ENCODE measurements at regions not wholly inside any gene's neighbourhood (a gene's known extent, or its start where the extent isn't known, plus 50 kb on each side); places are given as distances from the start of the nearest gene placed in this dataset.
"Not testable (repeated sequence)": the region's sequence is repeated elsewhere in the genome, so short reads cannot be mapped to it uniquely, and the experiment has no call there.

DNA sequence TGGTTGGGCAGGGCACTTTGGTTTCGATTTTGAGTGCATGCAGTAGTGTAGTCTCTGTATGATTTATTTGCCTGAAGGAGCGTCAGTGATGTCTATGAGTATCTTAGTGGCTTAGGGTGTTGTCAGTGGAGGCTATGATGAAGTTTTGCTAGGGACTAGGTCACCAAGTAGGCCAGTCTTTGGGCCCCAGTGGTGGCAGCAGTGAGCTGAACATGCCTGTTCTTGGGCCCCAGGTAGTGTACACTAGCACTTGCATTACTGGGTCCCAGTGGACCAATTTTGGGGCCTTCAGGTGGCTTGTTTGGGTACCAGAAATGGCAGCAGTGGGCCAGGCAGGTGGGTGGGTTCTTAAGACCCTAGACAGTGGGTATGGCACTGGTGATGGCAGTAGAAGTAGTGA lies 598.7 kb upstream of the SPRY2 start:
- Histone ChIP-seq H3K27ac (ENCODE audit: insufficient read depth in 1 of 2, low read depth in 1 of 2, low read length in 2 of 2, poor library complexity in 1 of 2, severe bottlenecking in 2 of 2) (no peak overlapping the region), H3K27me3 (replicated peaks in 2 of 5; ENCODE audit: control insufficient read depth in 4 of 5, insufficient read depth in 5 of 5, low read length in 4 of 5) (no peaks in the 10 kb centered on the region), H3K4me3 (ENCODE audit: control insufficient read depth in 1 of 7, extremely low read depth in 1 of 7, insufficient read depth in 4 of 7, low read depth in 2 of 7, low read length in 6 of 7) (no peak overlapping the region), H3K36me3 (ENCODE audit: control insufficient read depth in 4 of 4, insufficient read depth in 4 of 4, low read length in 3 of 4) (no peaks in the 10 kb centered on the region), H3K9me3 (ENCODE audit: control extremely low read depth in 1 of 5, control insufficient read depth in 4 of 5, insufficient read depth in 2 of 5, low read depth in 1 of 5, low read length in 4 of 5) (no peaks in the 10 kb centered on the region), H3K4me1 (ENCODE audit: control extremely low read depth in 1 of 4, control insufficient read depth in 4 of 4, insufficient read depth in 4 of 4, low read length in 3 of 4) (no peaks in the 10 kb centered on the region)
- no peak for DNase-seq
- POLR2A ChIA-PET, result no interaction called here
- WGBS (ENCODE audit: insufficient coverage), result 100% methylated on average over 2 of the region's 2 CpGs
- CTCF ChIA-PET, result interaction anchor here (0.9 kb wide), 1 partner anchor 16 kb away, joined by 3 read pairs; no protein-coding TSS in a partner anchor

DNA sequence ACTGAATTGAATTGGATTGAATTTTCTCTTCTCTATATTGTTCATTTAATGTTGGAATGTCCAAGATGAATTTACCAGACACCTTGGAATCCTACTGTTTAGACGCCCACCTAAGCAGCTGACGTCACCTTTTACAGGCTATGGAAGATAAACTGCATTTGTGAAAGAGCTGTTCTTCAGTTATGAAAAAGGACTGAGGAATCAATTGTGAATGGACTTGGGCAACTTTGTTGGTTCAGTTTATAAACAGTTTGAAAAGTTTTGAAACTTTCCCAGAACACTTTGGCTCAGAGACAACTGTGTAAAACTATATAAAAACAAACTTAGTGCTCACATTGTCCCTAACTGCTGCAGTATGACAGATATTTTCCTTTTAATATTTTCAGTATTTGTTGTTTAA lies 590.8 kb upstream of the SPRY2 start:
- POLR2A ChIA-PET, result no interaction called here
- no peak overlapping the region for H3K27ac ChIP-seq (ENCODE audit: insufficient read depth in 1 of 2, low read depth in 1 of 2, low read length in 2 of 2, poor library complexity in 1 of 2, severe bottlenecking in 2 of 2)
- CTCF ChIA-PET, result no interaction called here
- H3K4me1 ChIP-seq (ENCODE audit: control extremely low read depth in 1 of 4, control insufficient read depth in 4 of 4, insufficient read depth in 4 of 4, low read length in 3 of 4), result no peaks in the 10 kb centered on the region
- no peaks in the 10 kb centered on the region for H3K27me3 ChIP-seq (replicated peaks in 2 of 5; ENCODE audit: control insufficient read depth in 4 of 5, insufficient read depth in 5 of 5, low read length in 4 of 5)
- whole genome bisulfite sequencing (ENCODE audit: insufficient coverage), result 100% methylated on average over 1 of the region's 2 CpGs
- no peak for DNase-seq
- H3K36me3 ChIP-seq (ENCODE audit: control insufficient read depth in 4 of 4, insufficient read depth in 4 of 4, low read length in 3 of 4), result no peaks in the 10 kb centered on the region
- H3K4me3 ChIP-seq (ENCODE audit: control insufficient read depth in 1 of 7, extremely low read depth in 1 of 7, insufficient read depth in 4 of 7, low read depth in 2 of 7, low read length in 6 of 7), result no peak overlapping the region
- no peaks in the 10 kb centered on the region for H3K9me3 ChIP-seq (ENCODE audit: control extremely low read depth in 1 of 5, control insufficient read depth in 4 of 5, insufficient read depth in 2 of 5, low read depth in 1 of 5, low read length in 4 of 5)

DNA sequence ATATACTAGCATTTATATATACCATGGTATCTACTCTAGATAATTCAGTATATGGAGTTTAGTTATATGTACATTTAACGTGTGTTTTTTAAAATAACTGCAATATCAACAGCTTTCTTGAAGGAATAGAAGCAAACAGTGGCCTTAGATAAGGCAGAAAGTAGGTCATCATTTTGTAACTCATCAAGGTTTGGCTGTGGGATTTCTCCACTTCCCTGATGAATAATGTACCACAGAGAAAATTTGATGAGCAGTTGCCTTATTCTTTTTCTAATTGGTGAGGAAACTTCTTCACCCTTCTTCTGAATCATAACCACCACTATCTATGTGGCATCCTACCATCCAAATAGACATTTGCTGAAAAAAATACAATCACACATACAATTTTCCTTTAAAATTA lies 590.2 kb upstream of the SPRY2 start:
- DNase-seq, result no peak
- H3K36me3 ChIP-seq (ENCODE audit: control insufficient read depth in 4 of 4, insufficient read depth in 4 of 4, low read length in 3 of 4), result no peaks in the 10 kb centered on the region
- no peaks in the 10 kb centered on the region for H3K9me3 ChIP-seq (ENCODE audit: control extremely low read depth in 1 of 5, control insufficient read depth in 4 of 5, insufficient read depth in 2 of 5, low read depth in 1 of 5, low read length in 4 of 5)
- H3K4me3 ChIP-seq (ENCODE audit: control insufficient read depth in 1 of 7, extremely low read depth in 1 of 7, insufficient read depth in 4 of 7, low read depth in 2 of 7, low read length in 6 of 7), result no peak overlapping the region
- H3K27me3 ChIP-seq (replicated peaks in 2 of 5; ENCODE audit: control insufficient read depth in 4 of 5, insufficient read depth in 5 of 5, low read length in 4 of 5), result no peaks in the 10 kb centered on the region
- CTCF ChIA-PET, result no interaction called here
- H3K27ac ChIP-seq (ENCODE audit: insufficient read depth in 1 of 2, low read depth in 1 of 2, low read length in 2 of 2, poor library complexity in 1 of 2, severe bottlenecking in 2 of 2), result no peak overlapping the region
- WGBS (ENCODE audit: insufficient coverage), result no CpG with 5 or more reads among the region's 1 CpG
- POLR2A ChIA-PET, result no interaction called here
- H3K4me1 ChIP-seq (ENCODE audit: control extremely low read depth in 1 of 4, control insufficient read depth in 4 of 4, insufficient read depth in 4 of 4, low read length in 3 of 4), result no peaks in the 10 kb centered on the region

DNA sequence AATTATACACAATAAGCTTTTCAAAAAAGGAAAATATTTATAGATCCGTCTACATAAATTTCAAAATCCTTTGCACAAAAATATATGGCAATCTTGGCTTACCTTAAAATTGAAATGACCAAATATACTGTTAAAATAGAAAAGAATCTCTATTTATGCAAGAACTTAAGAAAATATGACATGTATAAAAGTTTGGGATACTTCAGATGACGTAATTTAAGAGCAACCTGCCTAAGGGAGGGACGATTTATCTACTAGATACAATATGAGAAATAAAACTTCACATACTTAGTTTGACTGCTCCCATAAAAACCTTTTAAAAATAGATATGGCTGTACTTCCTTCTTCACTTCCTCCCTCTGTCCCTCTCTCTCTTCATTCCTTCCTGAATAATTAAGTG lies 587.3 kb upstream of the SPRY2 start:
- Histone ChIP-seq H3K27ac (ENCODE audit: insufficient read depth in 1 of 2, low read depth in 1 of 2, low read length in 2 of 2, poor library complexity in 1 of 2, severe bottlenecking in 2 of 2) (no peak overlapping the region), H3K27me3 (replicated peaks in 2 of 5; ENCODE audit: control insufficient read depth in 4 of 5, insufficient read depth in 5 of 5, low read length in 4 of 5) (no peaks in the 10 kb centered on the region), H3K4me3 (ENCODE audit: control insufficient read depth in 1 of 7, extremely low read depth in 1 of 7, insufficient read depth in 4 of 7, low read depth in 2 of 7, low read length in 6 of 7) (no peak overlapping the region), H3K4me1 (ENCODE audit: control extremely low read depth in 1 of 4, control insufficient read depth in 4 of 4, insufficient read depth in 4 of 4, low read length in 3 of 4) (no peaks in the 10 kb centered on the region), H3K9me3 (ENCODE audit: control extremely low read depth in 1 of 5, control insufficient read depth in 4 of 5, insufficient read depth in 2 of 5, low read depth in 1 of 5, low read length in 4 of 5) (no peaks in the 10 kb centered on the region), H3K36me3 (ENCODE audit: control insufficient read depth in 4 of 4, insufficient read depth in 4 of 4, low read length in 3 of 4) (no peaks in the 10 kb centered on the region)
- no CpG with 5 or more reads among the region's 3 CpGs for WGBS (ENCODE audit: insufficient coverage)
- no peak for DNase-seq
- CTCF ChIA-PET, result no interaction called here
- POLR2A ChIA-PET, result no interaction called here

DNA sequence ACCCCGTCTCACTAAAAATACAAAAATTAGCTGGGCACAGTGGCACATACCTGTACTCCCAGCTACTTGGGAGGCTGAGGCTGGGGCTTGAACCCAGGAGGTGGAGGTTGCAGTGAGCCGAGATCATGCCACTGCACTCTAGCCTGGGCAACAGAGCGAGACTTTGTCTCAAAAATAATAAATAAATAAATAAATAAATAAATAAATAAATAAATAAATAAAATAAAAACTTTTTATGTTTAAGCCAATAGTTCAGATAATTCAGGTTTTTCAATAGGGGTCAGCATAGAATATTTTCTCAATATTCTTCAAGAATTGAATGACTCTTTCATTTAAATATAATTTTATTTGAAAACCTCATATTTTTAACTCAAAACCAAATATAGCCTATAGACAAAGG lies 585.1 kb upstream of the SPRY2 start:
- DNase-seq; H3K27me3 ChIP-seq (replicated peaks in 2 of 5; ENCODE audit: control insufficient read depth in 4 of 5, insufficient read depth in 5 of 5, low read length in 4 of 5); CTCF ChIA-PET; H3K4me1 ChIP-seq (ENCODE audit: control extremely low read depth in 1 of 4, control insufficient read depth in 4 of 4, insufficient read depth in 4 of 4, low read length in 3 of 4); H3K27ac ChIP-seq (ENCODE audit: insufficient read depth in 1 of 2, low read depth in 1 of 2, low read length in 2 of 2, poor library complexity in 1 of 2, severe bottlenecking in 2 of 2); H3K36me3 ChIP-seq (ENCODE audit: control insufficient read depth in 4 of 4, insufficient read depth in 4 of 4, low read length in 3 of 4); H3K4me3 ChIP-seq (ENCODE audit: control insufficient read depth in 1 of 7, extremely low read depth in 1 of 7, insufficient read depth in 4 of 7, low read depth in 2 of 7, low read length in 6 of 7); H3K9me3 ChIP-seq (ENCODE audit: control extremely low read depth in 1 of 5, control insufficient read depth in 4 of 5, insufficient read depth in 2 of 5, low read depth in 1 of 5, low read length in 4 of 5): not testable (repeated sequence)
- 83% methylated on average over 1 of the region's 3 CpGs for WGBS (ENCODE audit: insufficient coverage)
- POLR2A ChIA-PET, result interaction anchor here (0.7 kb wide), 1 partner anchor 1383 kb away, joined by 3 read pairs; no protein-coding TSS in a partner anchor

DNA sequence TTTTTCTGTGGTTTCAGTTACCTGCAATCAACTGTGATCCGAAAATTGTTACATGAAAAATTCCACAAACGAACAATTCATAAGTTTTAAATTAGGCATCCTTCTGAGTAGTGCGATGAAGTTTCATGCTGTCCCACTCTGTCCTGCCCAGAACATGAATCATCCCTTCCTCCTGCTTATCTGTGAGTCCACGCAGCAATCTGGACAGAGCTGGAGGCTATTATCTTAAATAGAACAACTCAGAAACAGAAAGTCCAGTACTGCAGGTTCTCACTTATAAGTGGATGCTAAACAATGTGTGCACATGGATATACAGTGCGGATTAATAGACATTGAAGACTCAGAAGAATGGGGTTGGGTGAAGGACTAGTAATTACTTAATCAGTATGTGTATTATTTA lies 583.7 kb upstream of the SPRY2 start:
- no peaks in the 10 kb centered on the region for H3K27me3 ChIP-seq (replicated peaks in 2 of 5; ENCODE audit: control insufficient read depth in 4 of 5, insufficient read depth in 5 of 5, low read length in 4 of 5)
- POLR2A ChIA-PET, result no interaction called here
- CTCF ChIA-PET, result interaction anchor here (1.5 kb wide), 1 partner anchor 582 kb away, joined by 5 read pairs; no protein-coding TSS in a partner anchor
- DNase-seq, result no peak
- H3K27ac ChIP-seq (ENCODE audit: insufficient read depth in 1 of 2, low read depth in 1 of 2, low read length in 2 of 2, poor library complexity in 1 of 2, severe bottlenecking in 2 of 2), result no peak overlapping the region
- 100% methylated on average over 3 of the region's 5 CpGs for WGBS (ENCODE audit: insufficient coverage)
- no peaks in the 10 kb centered on the region for H3K36me3 ChIP-seq (ENCODE audit: control insufficient read depth in 4 of 4, insufficient read depth in 4 of 4, low read length in 3 of 4)
- H3K4me1 ChIP-seq (ENCODE audit: control extremely low read depth in 1 of 4, control insufficient read depth in 4 of 4, insufficient read depth in 4 of 4, low read length in 3 of 4), result peaks cover 0 to 4% (median 0%) of the 10 kb centered on the region in 4 experiments
- H3K9me3 ChIP-seq (ENCODE audit: control extremely low read depth in 1 of 5, control insufficient read depth in 4 of 5, insufficient read depth in 2 of 5, low read depth in 1 of 5, low read length in 4 of 5), result no peaks in the 10 kb centered on the region
- no peak overlapping the region for H3K4me3 ChIP-seq (ENCODE audit: control insufficient read depth in 1 of 7, extremely low read depth in 1 of 7, insufficient read depth in 4 of 7, low read depth in 2 of 7, low read length in 6 of 7)

DNA sequence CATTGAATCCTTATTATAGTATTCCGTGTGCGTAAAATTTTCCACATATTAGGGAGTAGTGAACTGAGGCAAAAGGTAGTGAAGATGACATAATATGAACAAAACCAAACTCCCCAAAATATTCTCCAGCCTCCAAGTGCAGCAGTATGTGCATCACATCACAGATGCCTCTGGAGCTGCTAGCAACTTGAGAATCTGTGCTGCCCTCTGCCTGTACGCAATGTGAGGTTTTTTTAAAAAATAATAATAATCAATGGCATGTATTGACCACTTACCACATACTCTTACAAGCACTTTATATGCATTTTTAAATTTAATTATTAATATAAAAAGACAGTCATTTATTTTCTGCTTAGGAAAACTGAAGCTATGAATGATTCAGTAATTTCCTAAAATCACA lies 583.0 kb upstream of the SPRY2 start:
- POLR2A ChIA-PET, result no interaction called here
- DNase-seq, result peak; percentile 14 to 26 (median 21)
- Histone ChIP-seq H3K9me3 (ENCODE audit: control extremely low read depth in 1 of 5, control insufficient read depth in 4 of 5, insufficient read depth in 2 of 5, low read depth in 1 of 5, low read length in 4 of 5) (no peaks in the 10 kb centered on the region), H3K27ac (ENCODE audit: insufficient read depth in 1 of 2, low read depth in 1 of 2, low read length in 2 of 2, poor library complexity in 1 of 2, severe bottlenecking in 2 of 2) (no peak overlapping the region), H3K27me3 (replicated peaks in 2 of 5; ENCODE audit: control insufficient read depth in 4 of 5, insufficient read depth in 5 of 5, low read length in 4 of 5) (no peaks in the 10 kb centered on the region), H3K4me3 (ENCODE audit: control insufficient read depth in 1 of 7, extremely low read depth in 1 of 7, insufficient read depth in 4 of 7, low read depth in 2 of 7, low read length in 6 of 7) (no peak overlapping the region), H3K36me3 (ENCODE audit: control insufficient read depth in 4 of 4, insufficient read depth in 4 of 4, low read length in 3 of 4) (no peaks in the 10 kb centered on the region), H3K4me1 (ENCODE audit: control extremely low read depth in 1 of 4, control insufficient read depth in 4 of 4, insufficient read depth in 4 of 4, low read length in 3 of 4) (peaks cover 0 to 4% (median 0%) of the 10 kb centered on the region in 4 experiments)
- CTCF ChIA-PET, result interaction anchor here (1.5 to 1.7 kb wide), 2 partner anchors 581 to 1245 kb away, joined by 4 to 5 read pairs; no protein-coding TSS in a partner anchor
- no CpG with 5 or more reads among the region's 3 CpGs for WGBS (ENCODE audit: insufficient coverage)

All from common myeloid progenitor, CD34-positive (primary cell).